ENCODE measurements at regions not wholly inside any gene's neighbourhood (a gene's known extent, or its start where the extent isn't known, plus 50 kb on each side); places are given as distances from the start of the nearest gene placed in this dataset.
"Not testable (repeated sequence)": the region's sequence is repeated elsewhere in the genome, so short reads cannot be mapped to it uniquely, and the experiment has no call there.

DNA sequence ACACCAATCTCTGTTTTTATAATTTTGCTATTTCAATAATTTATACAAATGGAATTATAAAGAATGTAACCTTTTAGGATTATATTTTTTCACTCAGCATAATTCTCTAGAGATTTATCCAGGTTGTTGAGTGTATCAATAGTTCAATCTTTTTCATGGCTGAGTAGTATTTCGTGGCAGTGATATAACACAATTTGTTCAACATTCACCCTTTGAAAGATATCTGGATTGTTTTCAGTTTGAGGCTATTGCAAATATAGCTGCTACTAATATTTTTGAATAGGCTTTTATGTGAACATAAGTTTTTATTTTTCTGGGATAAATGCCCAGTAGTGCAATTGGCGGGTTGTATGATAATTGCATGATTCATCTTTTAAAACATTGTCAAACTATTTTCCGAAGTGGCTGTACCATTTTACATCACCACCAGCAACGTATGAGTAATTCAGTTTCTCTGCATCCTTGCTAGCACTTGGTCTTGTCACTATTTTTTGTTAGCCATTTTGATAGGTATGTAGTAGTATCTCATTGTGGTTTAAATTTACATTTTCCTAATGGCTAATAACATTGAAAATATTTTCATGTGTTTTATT is 55.6 kb upstream of the ABCD3 start:
- H3K27ac Mint-ChIP-seq: no peak overlapping the region
- peaks cover 5% of the 10 kb centered on the region for H3K27me3 Mint-ChIP-seq
- POLR2A ChIA-PET: no interaction called here
- no peaks in the 10 kb centered on the region for H3K9me3 Mint-ChIP-seq
- no peak overlapping the region for H3K4me3 Mint-ChIP-seq
- DNase-seq (no peak), ATAC-seq (ENCODE audit: low read depth) (no peak)
- H3K4me1 Mint-ChIP-seq: no peaks in the 10 kb centered on the region
- no peaks in the 10 kb centered on the region for H3K36me3 Mint-ChIP-seq

DNA sequence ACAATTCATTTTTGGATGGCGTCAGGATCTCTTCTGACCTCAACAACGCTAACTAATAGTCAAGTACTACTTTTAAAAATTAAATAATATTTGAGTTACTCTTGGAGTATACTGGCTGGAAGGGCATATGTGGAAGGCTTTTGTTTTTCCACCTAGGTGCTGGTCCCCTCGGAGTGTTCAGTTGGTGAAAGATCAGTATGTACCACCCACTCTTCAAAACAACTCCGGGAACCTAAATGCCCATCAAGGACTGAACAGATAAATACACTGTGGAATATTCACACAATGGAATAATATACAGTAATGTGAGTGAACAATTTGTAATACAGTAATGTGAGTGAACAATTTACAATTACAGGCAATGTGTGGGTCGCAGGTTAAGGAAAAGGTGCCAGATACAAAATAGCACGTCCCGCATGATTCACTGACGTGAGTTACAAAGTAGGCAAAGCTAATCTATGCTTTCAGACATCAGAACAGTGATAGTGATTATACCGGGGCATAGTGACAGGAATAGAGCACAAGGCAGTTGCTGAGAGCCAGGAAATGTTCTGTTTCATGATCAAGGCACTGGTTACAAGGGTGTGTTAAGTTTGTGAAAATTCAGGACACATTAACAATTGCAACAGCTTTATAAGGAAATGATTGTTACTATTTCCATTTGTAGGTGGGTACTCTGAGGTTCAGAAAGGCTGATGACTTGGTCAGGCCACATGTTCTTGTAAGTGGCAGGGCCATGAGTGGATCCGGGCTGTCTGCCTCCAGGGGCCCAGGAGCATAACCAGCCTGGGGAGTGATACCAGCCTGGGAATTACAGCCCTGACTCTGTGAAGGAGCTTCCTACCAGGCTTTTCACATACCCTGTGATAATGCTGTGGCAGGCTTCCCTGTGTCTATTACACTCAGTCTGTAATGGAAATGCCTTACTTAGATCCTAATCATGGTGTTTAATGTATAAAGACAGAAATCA is 59.3 kb upstream of the ABCD3 start:
- no peak for ATAC-seq (ENCODE audit: low read depth)
- Mint-ChIP-seq H3K27ac (no peak overlapping the region), H3K27me3 (peaks cover 5% of the 10 kb centered on the region), H3K4me1 (no peaks in the 10 kb centered on the region), H3K9me3 (no peaks in the 10 kb centered on the region), H3K4me3 (no peak overlapping the region), H3K36me3 (no peaks in the 10 kb centered on the region)
- no peak for DNase-seq
- POLR2A ChIA-PET: interaction anchor here (0.7 kb wide), 1 partner anchor 380 kb away, joined by 3 read pairs; no protein-coding TSS in a partner anchor

DNA sequence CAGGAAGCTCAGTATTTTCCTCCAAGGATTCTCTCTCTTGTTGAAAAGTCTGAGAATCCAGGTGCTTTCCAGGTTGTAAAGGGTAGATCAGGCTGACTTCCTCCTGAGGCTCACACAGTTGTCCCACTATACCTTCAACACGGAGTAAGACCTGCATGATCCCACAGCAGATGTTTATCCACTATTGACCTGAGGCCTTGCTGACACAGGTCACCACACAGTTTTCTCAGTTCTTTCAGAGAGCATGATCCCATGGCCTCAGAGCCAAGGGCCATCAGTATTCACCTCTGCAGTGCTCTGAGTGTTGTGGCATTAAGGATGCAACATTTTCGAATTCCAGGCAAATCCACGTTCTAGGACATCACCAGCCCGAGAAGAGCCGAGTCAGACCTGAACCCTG is 60.5 kb upstream of the ABCD3 start:
- H3K9me3 Mint-ChIP-seq: no peaks in the 10 kb centered on the region
- ATAC-seq (ENCODE audit: low read depth): no peak

GRCh38 chr1:94355485-94355980 is 62.7 kb upstream of the ABCD3 start:
- no peaks in the 10 kb centered on the region for H3K4me1 Mint-ChIP-seq
- no peak for DNase-seq
- H3K4me3 Mint-ChIP-seq: no peak overlapping the region
- no peak overlapping the region for H3K27ac Mint-ChIP-seq
- ATAC-seq (ENCODE audit: low read depth): no peak
- no peaks in the 10 kb centered on the region for H3K36me3 Mint-ChIP-seq
- POLR2A ChIA-PET: no interaction called here
- peaks cover 3% of the 10 kb centered on the region for H3K27me3 Mint-ChIP-seq
- no peaks in the 10 kb centered on the region for H3K9me3 Mint-ChIP-seq

More for the DNA sequence above, 60.5 kb upstream of the ABCD3 start:
- no peaks in the 10 kb centered on the region for H3K36me3 Mint-ChIP-seq
- no peak for DNase-seq
- H3K4me3 Mint-ChIP-seq: no peak overlapping the region
- POLR2A ChIA-PET: no interaction called here
- H3K27me3 Mint-ChIP-seq: peaks cover 3% of the 10 kb centered on the region
- no peak overlapping the region for H3K27ac Mint-ChIP-seq
- no peaks in the 10 kb centered on the region for H3K4me1 Mint-ChIP-seq

DNA sequence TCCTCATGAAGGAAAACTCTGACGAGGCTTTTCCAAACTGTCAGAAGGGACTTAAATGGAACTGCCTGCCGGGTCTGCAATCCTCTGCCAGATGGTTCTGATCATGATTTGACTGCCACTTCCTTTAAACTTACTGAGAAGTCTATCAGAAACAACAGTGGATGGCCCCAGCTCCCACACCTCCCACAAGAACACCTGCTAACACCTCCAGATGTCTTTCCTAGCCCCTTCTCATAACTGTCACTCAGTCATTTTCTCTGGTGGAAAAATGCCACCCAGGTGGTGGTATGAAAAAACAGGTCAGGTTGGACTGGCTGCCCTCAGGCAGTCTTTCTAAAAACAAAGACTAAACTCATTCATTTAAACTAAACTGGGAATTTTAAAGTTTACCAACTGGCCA is 66.7 kb upstream of the ABCD3 start:
- H3K36me3 Mint-ChIP-seq: no peaks in the 10 kb centered on the region
- POLR2A ChIA-PET: no interaction called here
- no peaks in the 10 kb centered on the region for H3K27me3 Mint-ChIP-seq
- H3K9me3 Mint-ChIP-seq: no peaks in the 10 kb centered on the region
- H3K4me3 Mint-ChIP-seq: no peak overlapping the region
- DNase-seq (no peak), ATAC-seq (ENCODE audit: low read depth) (no peak)
- no peak overlapping the region for H3K27ac Mint-ChIP-seq
- no peaks in the 10 kb centered on the region for H3K4me1 Mint-ChIP-seq

- ATAC-seq (ENCODE audit: low read depth) (no peak), DNase-seq (no peak)
- Mint-ChIP-seq H3K4me1 (no peaks in the 10 kb centered on the region), H3K4me3 (no peak overlapping the region), H3K27ac (no peak overlapping the region), H3K9me3 (no peaks in the 10 kb centered on the region), H3K27me3 (no peaks in the 10 kb centered on the region), H3K36me3 (no peaks in the 10 kb centered on the region)
- POLR2A ChIA-PET: no interaction called here
These were observed 67.8 kb upstream of the ABCD3 start for GRCh38 chr1:94350350-94350924.

DNA sequence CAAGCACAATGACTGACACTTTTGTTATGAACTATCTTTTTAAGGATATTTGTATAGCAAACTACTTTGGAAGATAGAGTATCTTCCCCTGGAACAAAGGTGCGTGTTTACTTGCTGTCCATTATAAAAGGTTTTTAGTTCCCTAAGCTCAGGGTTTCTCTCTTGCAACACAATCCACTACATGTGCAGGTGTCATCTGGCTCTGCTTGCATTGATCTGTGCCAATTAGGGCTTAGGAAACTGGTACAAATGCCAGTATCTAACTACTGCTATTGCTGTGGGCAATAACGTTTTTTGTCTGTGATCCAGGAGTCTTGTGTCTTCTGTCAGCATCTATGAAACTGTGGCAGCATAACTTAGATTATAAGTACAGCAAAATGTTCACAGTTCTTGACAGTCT is 68.3 kb upstream of the ABCD3 start:
- ATAC-seq (ENCODE audit: low read depth): no peak
- H3K27me3 Mint-ChIP-seq: no peaks in the 10 kb centered on the region

DNA sequence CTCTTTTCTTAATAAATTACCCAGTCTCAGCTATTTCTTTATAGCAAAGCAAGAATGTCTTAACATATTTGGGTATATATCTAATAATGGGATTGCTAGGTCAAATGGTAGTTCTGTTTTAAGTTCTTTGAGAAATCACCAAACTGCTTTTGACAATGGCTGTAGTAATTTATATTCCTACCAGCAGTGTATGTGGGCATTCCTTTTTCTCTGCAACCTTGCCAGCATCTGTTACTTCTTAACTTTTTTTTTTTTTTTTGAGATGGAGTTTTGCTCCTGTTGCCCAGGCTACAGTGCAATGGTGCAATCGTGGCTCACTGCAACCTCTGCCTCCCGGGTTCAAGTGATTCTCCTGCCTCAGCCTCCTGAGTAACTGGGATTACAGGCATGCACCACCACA is 69.8 kb upstream of the ABCD3 start:
- H3K27ac Mint-ChIP-seq; H3K36me3 Mint-ChIP-seq; H3K4me3 Mint-ChIP-seq; H3K4me1 Mint-ChIP-seq; H3K27me3 Mint-ChIP-seq; DNase-seq; H3K9me3 Mint-ChIP-seq; POLR2A ChIA-PET; ATAC-seq (ENCODE audit: low read depth): not testable (repeated sequence)

More for the DNA sequence above, 68.3 kb upstream of the ABCD3 start:
- H3K27ac Mint-ChIP-seq: no peak overlapping the region
- H3K4me3 Mint-ChIP-seq: no peak overlapping the region
- no peaks in the 10 kb centered on the region for H3K9me3 Mint-ChIP-seq
- H3K36me3 Mint-ChIP-seq: no peaks in the 10 kb centered on the region
- DNase-seq: no peak
- POLR2A ChIA-PET: no interaction called here
- H3K4me1 Mint-ChIP-seq: no peaks in the 10 kb centered on the region

DNA sequence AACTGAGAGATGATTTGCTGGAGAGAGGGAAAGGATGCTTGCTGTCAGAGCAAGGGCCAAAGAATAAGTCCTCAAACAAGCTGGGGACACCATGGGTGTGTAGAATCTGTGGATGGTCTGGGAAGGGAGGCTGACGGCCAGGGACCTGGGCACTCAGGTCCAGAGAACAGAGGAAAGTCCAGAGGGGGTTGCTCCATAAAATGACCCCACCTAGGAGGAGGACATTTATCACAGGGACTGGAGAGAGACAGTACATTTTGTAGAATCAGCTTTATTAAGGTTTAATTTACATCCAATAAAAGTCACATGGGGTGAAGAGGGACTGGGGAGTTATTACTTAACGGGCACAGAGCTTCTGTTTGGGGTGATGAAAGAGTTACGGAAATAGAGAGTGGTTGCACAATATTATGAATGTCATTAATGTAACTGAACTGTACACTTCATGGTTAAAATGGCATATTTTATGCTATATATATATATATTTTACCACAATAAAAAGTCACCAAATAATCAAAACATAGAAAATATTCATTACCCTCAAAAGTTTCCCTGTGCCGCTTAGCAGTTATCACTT is 73.0 kb upstream of the ABCD3 start:
- no peak for ATAC-seq (ENCODE audit: low read depth)
- DNase-seq: no peak
- Mint-ChIP-seq H3K4me3 (no peak overlapping the region), H3K27me3 (peaks cover 5% of the 10 kb centered on the region), H3K4me1 (no peaks in the 10 kb centered on the region), H3K9me3 (no peaks in the 10 kb centered on the region), H3K27ac (no peak overlapping the region), H3K36me3 (no peaks in the 10 kb centered on the region)
- POLR2A ChIA-PET: no interaction called here

DNA sequence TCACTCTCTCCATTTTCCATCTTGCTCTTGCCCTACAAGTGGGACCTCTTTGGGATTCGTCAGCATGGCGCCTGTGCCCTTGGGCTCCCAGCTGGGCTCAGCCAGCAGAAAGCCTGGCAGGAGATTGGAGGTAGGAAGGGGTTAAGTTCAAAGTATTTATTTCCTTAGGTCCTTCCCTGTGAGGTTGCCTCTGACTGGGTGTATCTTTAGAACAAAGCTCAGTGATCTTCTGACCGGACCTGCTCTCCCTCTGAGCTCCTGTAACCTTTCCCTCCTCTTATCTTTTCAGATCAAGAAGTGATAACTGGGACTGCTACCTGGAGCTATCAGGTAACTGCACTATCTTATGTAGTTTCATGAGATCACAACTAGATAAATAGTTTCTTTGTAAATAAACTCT is 75.8 kb upstream of the ABCD3 start:
- Mint-ChIP-seq H3K4me3 (no peak overlapping the region), H3K4me1 (peaks cover 2% of the 10 kb centered on the region), H3K36me3 (no peaks in the 10 kb centered on the region), H3K9me3 (no peaks in the 10 kb centered on the region), H3K27me3 (peaks cover 5% of the 10 kb centered on the region), H3K27ac (no peak overlapping the region)
- ATAC-seq (ENCODE audit: low read depth) (no peak), DNase-seq (no peak)
- POLR2A ChIA-PET: no interaction called here

DNA sequence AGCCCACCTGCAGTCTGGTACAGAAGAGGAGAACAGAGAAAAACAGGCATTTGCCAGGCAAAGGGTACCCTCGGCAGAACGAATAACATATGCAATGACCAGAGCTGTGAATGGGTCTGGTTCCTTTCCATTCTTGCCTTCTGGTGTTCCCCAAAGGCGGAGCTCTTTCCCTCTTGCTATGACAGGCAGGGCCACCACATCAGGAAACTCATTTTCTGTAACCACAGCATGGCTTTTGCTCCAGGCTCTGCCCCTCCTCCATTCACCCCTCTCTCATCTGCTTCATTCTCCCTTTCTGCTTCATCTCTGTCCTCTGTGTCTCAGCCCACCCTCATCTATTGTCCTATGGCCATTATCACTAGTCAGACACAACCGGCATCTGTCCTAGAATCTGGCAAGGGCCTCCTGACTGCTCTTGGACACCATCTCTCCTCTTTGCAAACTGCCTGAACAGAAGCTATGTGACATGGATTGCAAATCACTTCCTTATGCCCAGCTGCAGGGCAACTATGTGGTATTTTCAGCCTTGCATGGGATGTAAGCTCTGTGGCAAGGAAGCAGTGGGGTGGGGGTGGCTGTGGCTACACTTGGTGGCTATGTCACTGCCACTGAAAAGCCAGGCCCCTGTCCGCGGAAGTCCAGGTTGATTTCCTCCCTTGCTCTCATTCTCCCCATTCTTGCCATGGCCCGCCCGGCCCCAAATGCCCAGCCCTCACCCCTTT is 78.8 kb upstream of the ABCD3 start:
- Mint-ChIP-seq H3K4me1 (peaks cover 2% of the 10 kb centered on the region), H3K36me3 (no peaks in the 10 kb centered on the region), H3K27me3 (peaks cover 2% of the 10 kb centered on the region), H3K9me3 (no peaks in the 10 kb centered on the region), H3K4me3 (no peak overlapping the region), H3K27ac (no peak overlapping the region)
- ATAC-seq (ENCODE audit: low read depth): no peak
- POLR2A ChIA-PET: no interaction called here
- DNase-seq: no peak

DNA sequence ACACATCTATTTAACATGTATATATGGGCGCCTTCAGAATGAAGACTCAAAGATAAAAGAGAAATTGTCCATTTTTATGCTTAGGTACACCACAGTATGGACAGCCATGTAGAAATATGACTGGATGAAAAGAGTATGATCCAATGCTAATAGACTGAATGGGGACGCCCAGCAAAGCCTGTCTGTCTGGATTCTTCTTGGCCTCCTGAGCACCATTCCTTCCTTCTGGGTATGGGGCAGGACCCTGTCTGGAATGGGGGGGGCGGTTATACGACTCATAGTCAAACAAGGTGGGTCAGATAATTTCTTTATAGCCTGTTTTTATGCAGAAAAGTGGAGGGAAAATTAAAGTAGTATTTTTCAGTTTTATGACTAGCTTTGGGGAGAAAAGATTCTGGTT is 81.2 kb upstream of the ABCD3 start:
- peaks cover 2% of the 10 kb centered on the region for H3K4me1 Mint-ChIP-seq
- no peak for DNase-seq
- POLR2A ChIA-PET: no interaction called here
- no peaks in the 10 kb centered on the region for H3K36me3 Mint-ChIP-seq
- H3K27ac Mint-ChIP-seq: no peak overlapping the region
- no peak overlapping the region for H3K4me3 Mint-ChIP-seq
- H3K9me3 Mint-ChIP-seq: no peaks in the 10 kb centered on the region
- ATAC-seq (ENCODE audit: low read depth): no peak
- peaks cover 5% of the 10 kb centered on the region for H3K27me3 Mint-ChIP-seq

- H3K36me3 Mint-ChIP-seq: no peaks in the 10 kb centered on the region
- no peak overlapping the region for H3K27ac Mint-ChIP-seq
- POLR2A ChIA-PET: no interaction called here
These were observed 82.2 kb upstream of the ABCD3 start for GRCh38 chr1:94335950-94336349.

More at GRCh38 chr1:94335950-94336349, 82.2 kb upstream of the ABCD3 start:
- ATAC-seq (ENCODE audit: low read depth) (no peak), DNase-seq (no peak)
- H3K27me3 Mint-ChIP-seq: peaks cover 5% of the 10 kb centered on the region
- H3K4me1 Mint-ChIP-seq: peaks cover 2% of the 10 kb centered on the region
- H3K4me3 Mint-ChIP-seq: no peak overlapping the region
- no peaks in the 10 kb centered on the region for H3K9me3 Mint-ChIP-seq
